Osteocyte (in vitro differentiated cells): ENCODE measurements at regions not wholly inside any gene's neighbourhood (a gene's known extent, or its start where the extent isn't known, plus 50 kb on each side); places are given as distances from the start of the nearest gene placed in this dataset.

Experiments used
- DNase-seq: peaks from one replicate; pipeline ENCODE4 v3.0.0; 2021; ENCODE audit warnings: mixed read lengths; ENCODE audit not compliant: unreplicated experiment; ENCODE audit errors: extremely low spot score
- H3K27ac Mint-ChIP-seq: one replicate; pipeline ENCODE4 v1.8.0; 2021; ENCODE audit warnings: mild to moderate bottlenecking, mixed read lengths; ENCODE audit not compliant: unreplicated experiment
- H3K27me3 Mint-ChIP-seq: one replicate; pipeline ENCODE4 v1.8.0; 2021; ENCODE audit warnings: mixed read lengths; ENCODE audit not compliant: unreplicated experiment
- H3K36me3 Mint-ChIP-seq: one replicate; pipeline ENCODE4 v1.8.0; 2021; ENCODE audit warnings: mixed read lengths; ENCODE audit not compliant: unreplicated experiment
- H3K4me1 Mint-ChIP-seq: one replicate; pipeline ENCODE4 v1.8.0; 2021; ENCODE audit warnings: mixed read lengths; ENCODE audit not compliant: unreplicated experiment
- H3K4me3 Mint-ChIP-seq: one replicate; pipeline ENCODE4 v1.8.0; 2021; ENCODE audit warnings: mild to moderate bottlenecking, moderate library complexity, mixed read lengths; ENCODE audit not compliant: unreplicated experiment
- H3K9me3 Mint-ChIP-seq: one replicate; pipeline ENCODE4 v1.8.0; 2021; ENCODE audit warnings: mixed read lengths; ENCODE audit not compliant: unreplicated experiment
- CTCF ChIP-seq: fragments of 200-600 bp; sonication (generic); IDR thresholded peaks from 2 replicates; pipeline ENCODE4 v1.5.0; 2021; ENCODE audit warnings: antibody characterized with exemption, mild to moderate bottlenecking, moderate library complexity

- DNase-seq = no peak
- no peak overlapping the region for H3K27ac Mint-ChIP-seq
- no peaks in the 10 kb centered on the region for H3K9me3 Mint-ChIP-seq
- TF ChIP-seq CTCF = no peak
- no peak overlapping the region for H3K4me3 Mint-ChIP-seq
- H3K4me1 Mint-ChIP-seq = peaks cover 22% of the 10 kb centered on the region
- H3K27me3 Mint-ChIP-seq = no peaks in the 10 kb centered on the region
- H3K36me3 Mint-ChIP-seq = no peaks in the 10 kb centered on the region
These were observed 63.2 kb upstream of the IFNG-AS1 start for GRCh38 chr12:67926063-67926462.

- TF ChIP-seq CTCF = no peak
- Mint-ChIP-seq H3K27me3 (no peaks in the 10 kb centered on the region), H3K27ac (no peak overlapping the region), H3K4me3 (no peak overlapping the region), H3K36me3 (no peaks in the 10 kb centered on the region), H3K9me3 (no peaks in the 10 kb centered on the region), H3K4me1 (peaks cover 18% of the 10 kb centered on the region)
- no peak for DNase-seq
These were observed 61.9 kb upstream of the IFNG-AS1 start for GRCh38 chr12:67927324-67927723.

GRCh38 chr12:67927815-67928214 lies 61.4 kb upstream of the IFNG-AS1 start:
- no peak overlapping the region for H3K4me3 Mint-ChIP-seq
- peaks cover 18% of the 10 kb centered on the region for H3K4me1 Mint-ChIP-seq
- no peaks in the 10 kb centered on the region for H3K27me3 Mint-ChIP-seq
- H3K36me3 Mint-ChIP-seq = no peaks in the 10 kb centered on the region
- DNase-seq = no peak
- TF ChIP-seq CTCF = no peak
- H3K9me3 Mint-ChIP-seq = no peaks in the 10 kb centered on the region
- H3K27ac Mint-ChIP-seq = no peak overlapping the region

- no peaks in the 10 kb centered on the region for H3K9me3 Mint-ChIP-seq
- peaks cover 18% of the 10 kb centered on the region for H3K4me1 Mint-ChIP-seq
- DNase-seq = no peak
- H3K27ac Mint-ChIP-seq = no peak overlapping the region
- H3K27me3 Mint-ChIP-seq = no peaks in the 10 kb centered on the region
- H3K4me3 Mint-ChIP-seq = no peak overlapping the region
- TF ChIP-seq CTCF = no peak
- H3K36me3 Mint-ChIP-seq = no peaks in the 10 kb centered on the region
These were observed 60.4 kb upstream of the IFNG-AS1 start for GRCh38 chr12:67928621-67929383.

GRCh38 chr12:67929384-67929772 lies 59.9 kb upstream of the IFNG-AS1 start:
- H3K4me1 Mint-ChIP-seq = peaks cover 18% of the 10 kb centered on the region
- TF ChIP-seq CTCF = no peak
- no peak overlapping the region for H3K4me3 Mint-ChIP-seq
- no peaks in the 10 kb centered on the region for H3K36me3 Mint-ChIP-seq
- no peak overlapping the region for H3K27ac Mint-ChIP-seq
- DNase-seq = no peak
- no peaks in the 10 kb centered on the region for H3K9me3 Mint-ChIP-seq
- H3K27me3 Mint-ChIP-seq = no peaks in the 10 kb centered on the region
